ENCODE measurements at regions not wholly inside any gene's neighbourhood (a gene's known extent, or its start where the extent isn't known, plus 50 kb on each side); places are given as distances from the start of the nearest gene placed in this dataset.

DNA sequence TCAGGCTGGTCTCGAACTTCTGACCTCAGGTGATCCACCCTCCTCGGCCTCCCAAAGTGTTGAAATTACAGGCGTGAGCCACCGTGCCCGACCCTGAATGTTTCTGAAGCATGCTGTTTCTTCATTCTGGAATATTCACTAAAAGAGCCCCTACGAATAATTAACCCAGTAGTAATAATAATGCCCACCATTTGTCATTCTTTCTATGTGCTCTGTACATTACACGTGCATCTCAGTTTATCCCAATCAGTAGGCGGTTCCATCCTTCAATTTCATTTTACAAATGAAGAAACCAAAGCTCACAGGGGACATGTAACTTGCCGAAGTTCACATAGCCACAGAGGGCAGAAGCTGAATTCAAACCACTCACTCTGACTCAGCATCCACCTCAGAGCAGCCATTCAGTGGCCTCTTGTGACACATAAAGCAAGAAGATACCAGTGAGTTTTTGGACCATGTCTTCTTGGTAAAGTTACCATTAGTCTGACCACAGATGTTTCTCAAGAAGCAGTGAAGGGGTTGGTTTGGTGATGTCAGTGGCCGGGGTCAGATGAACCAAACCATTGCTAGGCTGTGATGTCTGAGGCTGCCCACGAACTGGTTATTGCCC, 71.9 kb upstream of the DUSP5 start:
- TF ChIP-seq POLR2AphosphoS5 (IDR thresholded peaks at IDR 0.05; ENCODE audit: low read depth, low read length) = no peak
- TF ChIP-seq TAF1 (IDR thresholded peaks at IDR 0.05; ENCODE audit: low read depth, low read length) = no peak
- TF ChIP-seq POLR2A (IDR thresholded peaks at IDR 0.05; ENCODE audit: low read depth, low read length) = no peak
- no peak for TF ChIP-seq SPI1 (IDR thresholded peaks at IDR 0.05; ENCODE audit: low read depth, low read length)
- no peak for TF ChIP-seq PAX5 (IDR thresholded peaks at IDR 0.05; ENCODE audit: insufficient read depth, low read length, severe bottlenecking)

Measured in GM12891 (cell line).